Keratinocyte (primary cell): ENCODE measurements at regions not wholly inside any gene's neighbourhood (a gene's known extent, or its start where the extent isn't known, plus 50 kb on each side); places are given as distances from the start of the nearest gene placed in this dataset.

Source experiments
- DNase-seq: peaks from one replicate; pipeline ENCODE4 v3.0.0-alpha.2; 2011; ENCODE audit warnings: low read depth, missing footprints, low spot score
- FAIRE-seq: peaks from 2 replicates; lab custom pipeline; 2011; peaks lifted over from hg19 to GRCh38; lab: Jason Lieb, UNC
- H2AFZ ChIP-seq: 2 replicates; pipeline ENCODE4 v1.6.0; 2012; ENCODE audit warnings: low read length, control low read depth, inconsistent platforms; ENCODE audit not compliant: control insufficient read depth
- H3K27ac ChIP-seq: 2 replicates; pipeline ENCODE4 v1.5.1; 2011; ENCODE audit warnings: low read length; ENCODE audit not compliant: control insufficient read depth, insufficient read depth
- H3K27me3 ChIP-seq: 3 replicates; pipeline ENCODE4 v1.6.0; 2011; ENCODE audit warnings: low read length; ENCODE audit not compliant: control insufficient read depth, insufficient read depth; ENCODE audit errors: extremely low read depth
- H3K36me3 ChIP-seq, 2 experiments: 2 replicates in 1 of 2; 3 replicates in 1 of 2; pipeline ENCODE4 v1.5.1; 2011; ENCODE audit warnings: low read length in 2 of 2, mild to moderate bottlenecking in 1 of 2; ENCODE audit not compliant: control insufficient read depth in 2 of 2, insufficient read depth in 2 of 2; ENCODE audit errors: extremely low read depth in 1 of 2
- H3K4me1 ChIP-seq: 3 replicates; pipeline ENCODE4 v1.5.1; 2011; ENCODE audit warnings: low read length; ENCODE audit not compliant: control insufficient read depth, insufficient read depth; ENCODE audit errors: extremely low read depth
- H3K4me2 ChIP-seq: 3 replicates; pipeline ENCODE4 v1.6.0; 2011; ENCODE audit warnings: low read depth, low read length; ENCODE audit not compliant: control insufficient read depth, insufficient read depth; ENCODE audit errors: extremely low read depth
- H3K4me3 ChIP-seq, 3 experiments: fragments of 200-600 bp in 1 of 3; sonication (generic) in 1 of 3; 2 replicates in 2 of 3; 3 replicates in 1 of 3; pipeline ENCODE4 v1.5.1; 2011 to 2016; ENCODE audit warnings: low read length in 3 of 3, mild to moderate bottlenecking in 3 of 3, control low read depth in 2 of 3, inconsistent platforms in 1 of 3, low read depth in 1 of 3, mixed read lengths in 1 of 3, mixed run types in 1 of 3, moderate library complexity in 1 of 3; ENCODE audit not compliant: control insufficient read depth in 2 of 3, insufficient read depth in 2 of 3; ENCODE audit errors: extremely low read depth in 1 of 3
- H3K79me2 ChIP-seq: 2 replicates; pipeline ENCODE4 v1.6.0; 2012; ENCODE audit warnings: low read length; ENCODE audit not compliant: control insufficient read depth, insufficient read depth
- H3K9ac ChIP-seq: 3 replicates; pipeline ENCODE4 v1.6.0; 2011; ENCODE audit warnings: low read length; ENCODE audit not compliant: control insufficient read depth, insufficient read depth; ENCODE audit errors: extremely low read depth
- H3K9me1 ChIP-seq: 3 replicates; pipeline ENCODE4 v1.6.0; 2011; ENCODE audit warnings: low read length; ENCODE audit not compliant: control insufficient read depth, insufficient read depth; ENCODE audit errors: extremely low read depth
- H3K9me3 ChIP-seq: 2 replicates; pipeline ENCODE4 v1.5.1; 2012; ENCODE audit warnings: low read depth, low read length; ENCODE audit not compliant: control insufficient read depth
- H4K20me1 ChIP-seq: 3 replicates; pipeline ENCODE4 v1.6.0; 2011; ENCODE audit warnings: low read length; ENCODE audit not compliant: control insufficient read depth, insufficient read depth; ENCODE audit errors: extremely low read depth
- CTCF ChIP-seq, 3 experiments: IDR thresholded peaks in 1 of 3; conservative IDR thresholded peaks in 1 of 3; optimal IDR thresholded peaks in 1 of 3; 2 replicates in 2 of 3; 3 replicates in 1 of 3; pipeline versions ENCODE3 to v1.5.1; 2011; ENCODE audit warnings: low read length in 3 of 3, mild to moderate bottlenecking in 3 of 3, moderate library complexity in 2 of 3, control low read depth in 1 of 3, inconsistent platforms in 1 of 3; ENCODE audit not compliant: insufficient read depth in 2 of 3; ENCODE audit errors: extremely low read depth in 1 of 3
- EZH2 ChIP-seq: IDR thresholded peaks from one replicate; pipeline ENCODE4 v1.6.1; 2012; ENCODE audit warnings: inconsistent platforms, mild to moderate bottlenecking, low read length, moderate library complexity
- dilution Hi-C: fragments of 300-500 bp; cut with MboI; formaldehyde crosslinking; loops from one replicate; pipeline ENCODE4 v1.7.0; 2020; ENCODE audit warnings: low sequenced_read_pairs; ENCODE audit not compliant: extremely low pct_ligation_motif_present

- Histone ChIP-seq H3K36me3 (no peaks in the 10 kb centered on the region), H3K27ac (no peak overlapping the region), H3K4me2 (no peak overlapping the region), H4K20me1 (no peaks in the 10 kb centered on the region), H3K27me3 (no peaks in the 10 kb centered on the region), H3K9ac (no peak overlapping the region), H3K9me1 (no peaks in the 10 kb centered on the region), H2AFZ (no peak overlapping the region), H3K9me3 (no peaks in the 10 kb centered on the region), H3K4me3 (no peak overlapping the region), H3K79me2 (no peaks in the 10 kb centered on the region), H3K4me1 (peaks cover 4% of the 10 kb centered on the region)
- dilution Hi-C loops, result no loop called here
- no peak for TF ChIP-seq EZH2
- no peak for DNase-seq
- FAIRE-seq, result no peak
Measured at GRCh38 chr17:43328650-43329049, 70.1 kb upstream of the ARL4D start.

GRCh38 chr17:43327834-43328420, 70.9 kb upstream of the ARL4D start:
- no peak for FAIRE-seq
- no peaks in the 10 kb centered on the region for H3K27me3 ChIP-seq
- dilution Hi-C loops, result no loop called here
- no peak overlapping the region for H3K9ac ChIP-seq
- no peaks in the 10 kb centered on the region for H3K79me2 ChIP-seq
- TF ChIP-seq EZH2, result no peak
- TF ChIP-seq CTCF (optimal IDR thresholded peaks at IDR 0.05 in 1 of 3, IDR thresholded peaks at IDR 0.05 in 1 of 3, conservative IDR thresholded peaks at IDR 0.05 in 1 of 3; ENCODE audit: extremely low read depth in 1 of 3, insufficient read depth in 2 of 3, low read length in 3 of 3), result no peak
- H3K9me1 ChIP-seq, result no peaks in the 10 kb centered on the region
- H3K4me3 ChIP-seq, result no peak overlapping the region
- H3K4me2 ChIP-seq, result no peak overlapping the region
- H2AFZ ChIP-seq, result no peak overlapping the region
- H4K20me1 ChIP-seq, result no peaks in the 10 kb centered on the region
- no peak overlapping the region for H3K27ac ChIP-seq
- no peaks in the 10 kb centered on the region for H3K9me3 ChIP-seq
- H3K36me3 ChIP-seq, result no peaks in the 10 kb centered on the region
- H3K4me1 ChIP-seq, result peaks cover 4% of the 10 kb centered on the region
- no peak for DNase-seq

GRCh38 chr17:43327421-43327820, 71.4 kb upstream of the ARL4D start:
- dilution Hi-C loops, result no loop called here
- Histone ChIP-seq H3K4me2 (no peak overlapping the region), H3K27ac (no peak overlapping the region), H3K9me1 (no peaks in the 10 kb centered on the region), H2AFZ (no peak overlapping the region), H3K79me2 (no peaks in the 10 kb centered on the region), H3K9me3 (no peaks in the 10 kb centered on the region), H3K36me3 (no peaks in the 10 kb centered on the region), H3K9ac (no peak overlapping the region), H3K27me3 (no peaks in the 10 kb centered on the region), H4K20me1 (no peaks in the 10 kb centered on the region), H3K4me1 (peaks cover 4% of the 10 kb centered on the region), H3K4me3 (no peak overlapping the region)
- TF ChIP-seq CTCF (optimal IDR thresholded peaks at IDR 0.05 in 1 of 3, IDR thresholded peaks at IDR 0.05 in 1 of 3, conservative IDR thresholded peaks at IDR 0.05 in 1 of 3; ENCODE audit: extremely low read depth in 1 of 3, insufficient read depth in 2 of 3, low read length in 3 of 3), result no peak
- TF ChIP-seq EZH2, result no peak
- FAIRE-seq (no peak), DNase-seq (no peak)
